ENCODE measurements at regions not wholly inside any gene's neighbourhood (a gene's known extent, or its start where the extent isn't known, plus 50 kb on each side); places are given as distances from the start of the nearest gene placed in this dataset.

- TF ChIP-seq CTCF (IDR thresholded peaks at IDR 0.05) (no peak), POLR2A (IDR thresholded peaks at IDR 0.05) (no peak)
These were observed 74.7 kb upstream of the PLPP4 start for GRCh38 chr10:120382360-120382759.
